IMR-90 (cell line): ENCODE measurements at regions not wholly inside any gene's neighbourhood (a gene's known extent, or its start where the extent isn't known, plus 50 kb on each side); places are given as distances from the start of the nearest gene placed in this dataset.

Experiments used
- ATAC-seq: fragments of 200-7000 bp; cut with Tn5 transposase; 2 replicates; pipeline ENCODE4 v1.9.1; 2020; ENCODE audit warnings: low read depth, mild to moderate bottlenecking, moderate library complexity
- BruUV-seq: library from RNA; stranded (reverse); fragments of 400-500 nt; replicated peaks from 2 replicates; lab custom pipeline; 2021; lab: Mats Ljungman, UMichigan
- CTCF ChIA-PET: fragments of 300-600 bp; formaldehyde crosslinking; extraction: SDS; loops from one replicate; lab custom pipeline; 2021; ENCODE audit warnings: antibody characterized with exemption; lab: Yijun Ruan, JAX
- POLR2A ChIA-PET: fragments of 300-600 bp; sonication (Branson Sonifier 250); formaldehyde crosslinking; loops from one replicate; lab custom pipeline; 2022; ENCODE audit warnings: antibody characterized with exemption; ENCODE audit not compliant: unreplicated experiment; lab: Charles Lee
- DNase-seq: peaks from one replicate; pipeline ENCODE4 v3.0.0; 2013
- H2AFZ ChIP-seq: replicated peaks from 2 replicates; pipeline ENCODE3; 2013; ENCODE audit warnings: low read length, mild to moderate bottlenecking; ENCODE audit not compliant: poor library complexity
- H2AK5ac ChIP-seq: 2 replicates; pipeline ENCODE4 v1.6.1; 2013; ENCODE audit warnings: low read depth, low read length, inconsistent platforms
- H2AK9ac ChIP-seq: replicated peaks from 2 replicates; pipeline ENCODE3; 2013; ENCODE audit warnings: mild to moderate bottlenecking, low read depth, low read length, moderate library complexity; ENCODE audit not compliant: poor library complexity
- H2BK120ac ChIP-seq: 2 replicates; pipeline ENCODE4 v1.6.1; 2013; ENCODE audit warnings: low read depth, low read length, inconsistent platforms
- H2BK15ac ChIP-seq: 3 replicates; pipeline ENCODE4 v1.6.1; 2013; ENCODE audit warnings: low read depth, low read length, inconsistent platforms
- H2BK20ac ChIP-seq: 2 replicates; pipeline ENCODE4 v1.6.1; 2013; ENCODE audit warnings: low read depth, mild to moderate bottlenecking, inconsistent platforms, low read length, moderate library complexity
- H2BK5ac ChIP-seq: 2 replicates; pipeline ENCODE4 v1.6.1; 2013; ENCODE audit warnings: mild to moderate bottlenecking, low read depth, low read length, inconsistent platforms; ENCODE audit not compliant: poor library complexity, severe bottlenecking
- H3K14ac ChIP-seq: replicated peaks from 2 replicates; pipeline ENCODE4 v1.6.1; 2013; ENCODE audit warnings: low read depth, low read length, inconsistent platforms
- H3K18ac ChIP-seq: 2 replicates; pipeline ENCODE4 v1.6.1; 2013; ENCODE audit warnings: low read depth, low read length, control low read depth
- H3K23ac ChIP-seq: 2 replicates; pipeline ENCODE4 v1.6.1; 2013; ENCODE audit warnings: low read depth, low read length, inconsistent platforms
- H3K27ac ChIP-seq: 2 replicates; pipeline ENCODE4 v1.5.1; 2013; ENCODE audit warnings: mild to moderate bottlenecking, control low read depth, low read length; ENCODE audit not compliant: insufficient read depth
- H3K27me3 ChIP-seq: 2 replicates; pipeline ENCODE4 v1.6.1; 2013; ENCODE audit warnings: low read length; ENCODE audit not compliant: control insufficient read depth, insufficient read depth
- H3K36me3 ChIP-seq: 2 replicates; pipeline ENCODE4 v1.6.1; 2013; ENCODE audit warnings: low read length, mixed read lengths; ENCODE audit not compliant: control insufficient read depth, insufficient read depth
- H3K4ac ChIP-seq: 2 replicates; pipeline ENCODE4 v1.6.1; 2013; ENCODE audit warnings: low read depth, low read length, inconsistent platforms
- H3K4me1 ChIP-seq: 2 replicates; pipeline ENCODE4 v1.6.1; 2013; ENCODE audit warnings: low read length, mixed read lengths; ENCODE audit not compliant: control insufficient read depth, insufficient read depth
- H3K4me2 ChIP-seq: 2 replicates; pipeline ENCODE4 v1.6.1; 2013; ENCODE audit warnings: low read depth, mild to moderate bottlenecking, control low read depth, low read length, moderate library complexity
- H3K4me3 ChIP-seq: 2 replicates; pipeline ENCODE4 v1.5.1; 2013; ENCODE audit warnings: low read depth, mild to moderate bottlenecking, control low read depth, low read length, moderate library complexity; ENCODE audit not compliant: insufficient read depth
- H3K56ac ChIP-seq: 2 replicates; pipeline ENCODE4 v1.6.1; 2013; ENCODE audit warnings: low read length, inconsistent platforms; ENCODE audit not compliant: insufficient read depth; ENCODE audit errors: extremely low read depth
- H3K79me1 ChIP-seq, 2 experiments: 2 replicates each; pipeline ENCODE4 v1.6.1; 2013; ENCODE audit warnings: low read length in 2 of 2, inconsistent platforms in 1 of 2, low read depth in 1 of 2
- H3K9ac ChIP-seq: 2 replicates; pipeline ENCODE4 v1.6.1; 2013; ENCODE audit warnings: low read depth, low read length, control low read depth
- H3K9me1 ChIP-seq: 2 replicates; pipeline ENCODE4 v1.6.1; 2013; ENCODE audit warnings: low read length, inconsistent platforms; ENCODE audit not compliant: insufficient read depth
- H3K9me3 ChIP-seq: 2 replicates; pipeline ENCODE4 v1.6.1; 2013; ENCODE audit warnings: low read length; ENCODE audit not compliant: control insufficient read depth, insufficient read depth
- H4K20me1 ChIP-seq: 2 replicates; pipeline ENCODE4 v1.6.1; 2013; ENCODE audit warnings: low read length, inconsistent platforms; ENCODE audit not compliant: insufficient read depth
- H4K5ac ChIP-seq: 2 replicates; pipeline ENCODE4 v1.6.1; 2013; ENCODE audit warnings: mild to moderate bottlenecking, low read depth, low read length, control low read depth
- H4K8ac ChIP-seq, 2 experiments: 2 replicates each; pipeline ENCODE4 v1.6.1; 2013; ENCODE audit warnings: low read depth in 2 of 2, low read length in 2 of 2, control low read depth in 1 of 2, inconsistent platforms in 1 of 2
- H4K91ac ChIP-seq: 2 replicates; pipeline ENCODE4 v1.6.1; 2013; ENCODE audit warnings: low read depth, low read length, inconsistent platforms; ENCODE audit not compliant: insufficient read depth
- BHLHE40 ChIP-seq: fragments of 150-350 bp; IDR thresholded peaks from 2 replicates; pipeline ENCODE4 v1.6.1; 2016; ENCODE audit warnings: mild to moderate bottlenecking, low read depth, low read length
- CEBPB ChIP-seq: IDR thresholded peaks from 2 replicates; pipeline ENCODE4 v1.6.1; 2012; ENCODE audit warnings: low read depth, low read length, improper control_type of control experiment
- CHD1 ChIP-seq: IDR thresholded peaks from 2 replicates; pipeline ENCODE4 v1.6.1; 2012; ENCODE audit warnings: low read depth, low read length, improper control_type of control experiment
- CTCF ChIP-seq: conservative IDR thresholded peaks from 2 replicates; pipeline ENCODE4 v1.5.1; 2012; ENCODE audit warnings: mild to moderate bottlenecking, low read depth, low read length, improper control_type of control experiment
- ELK1 ChIP-seq: fragments of 150-350 bp; IDR thresholded peaks from 2 replicates; pipeline ENCODE4 v1.6.1; 2016; ENCODE audit warnings: low read depth, mild to moderate bottlenecking, low read length, moderate library complexity, borderline replicate concordance
- FOS ChIP-seq: fragments of 150-350 bp; IDR thresholded peaks from 2 replicates; pipeline ENCODE4 v1.6.1; 2016; ENCODE audit warnings: low read depth, low read length
- MAFK ChIP-seq: IDR thresholded peaks from 2 replicates; pipeline ENCODE4 v1.6.1; 2012; ENCODE audit warnings: low read depth, low read length, improper control_type of control experiment
- MAZ ChIP-seq: IDR thresholded peaks from 2 replicates; pipeline ENCODE4 v1.6.1; 2012; ENCODE audit warnings: low read depth, mild to moderate bottlenecking, low read length, improper control_type of control experiment, moderate library complexity, borderline replicate concordance
- MXI1 ChIP-seq: IDR thresholded peaks from 2 replicates; pipeline ENCODE4 v1.6.1; 2012; ENCODE audit warnings: low read depth, mild to moderate bottlenecking, low read length, moderate library complexity, borderline replicate concordance
- NFE2L2 ChIP-seq: fragments of 150-350 bp; IDR thresholded peaks from 2 replicates; pipeline ENCODE4 v1.6.1; 2016; ENCODE audit warnings: low read depth, mild to moderate bottlenecking, low read length
- POLR2A ChIP-seq: IDR thresholded peaks from 2 replicates; pipeline ENCODE4 v1.6.1; 2012; ENCODE audit warnings: mild to moderate bottlenecking, low read depth, low read length
- RAD21 ChIP-seq: IDR thresholded peaks from 2 replicates; pipeline ENCODE4 v1.6.1; 2012; ENCODE audit warnings: low read length, improper control_type of control experiment
- RCOR1 ChIP-seq: IDR thresholded peaks from 2 replicates; pipeline ENCODE4 v1.6.1; 2012; ENCODE audit warnings: mild to moderate bottlenecking, low read length, improper control_type of control experiment; ENCODE audit not compliant: insufficient replicate concordance
- RFX5 ChIP-seq: IDR thresholded peaks from 2 replicates; pipeline ENCODE4 v1.8.0; 2012; ENCODE audit warnings: low read depth, mild to moderate bottlenecking, low read length, moderate library complexity
- SMC3 ChIP-seq: fragments of 150-350 bp; IDR thresholded peaks from 2 replicates; pipeline ENCODE4 v1.6.1; 2016; ENCODE audit warnings: low read depth, mild to moderate bottlenecking, antibody characterized with exemption, low read length, moderate library complexity
- USF2 ChIP-seq: fragments of 150-350 bp; IDR thresholded peaks from 2 replicates; pipeline ENCODE4 v1.6.1; 2017; ENCODE audit warnings: mild to moderate bottlenecking, antibody characterized with exemption, low read length, low read depth
- WGBS, 2 experiments: methylation state at CpG; one replicate each; pipeline versions ENCODE4 v1.1.5 to v1.1.7; 2013; ENCODE audit warnings: missing lambda C conversion rate in 2 of 2; ENCODE audit not compliant: insufficient read length in 1 of 2; ENCODE audit errors: extremely low coverage in 2 of 2; 5-methylcytosine and 5-hydroxymethylcytosine counted together
- dilution Hi-C: fragments of 300-500 bp; cut with HindIII; formaldehyde crosslinking; loops from one replicate; pipeline ENCODE4 v1.14.3; 2018; ENCODE audit warnings: low sequenced_read_pairs; ENCODE audit not compliant: unreplicated experiment
- in situ Hi-C: fragments of 300-500 bp; cut with MboI; formaldehyde crosslinking; loops from 3 replicates; pipeline ENCODE4 v1.14.3; 2019; ENCODE audit warnings: low sequenced_read_pairs, inconsistent platforms, mixed read lengths
- intact Hi-C: fragments of 100-400 bp; cut with micrococcal nuclease; formaldehyde crosslinking; loops from 2 replicates; pipeline ENCODE4 v1.10.0; 2022

GRCh38 chr2:220833446-220833845 is 738.7 kb downstream of the EPHA4 start:
- H4K5ac ChIP-seq = no peak overlapping the region
- no peaks in the 10 kb centered on the region for H3K79me1 ChIP-seq
- H3K9ac ChIP-seq = no peak overlapping the region
- H4K20me1 ChIP-seq = no peaks in the 10 kb centered on the region
- H3K56ac ChIP-seq = no peak overlapping the region
- no peak overlapping the region for H2BK120ac ChIP-seq
- H2AK9ac ChIP-seq = no peak overlapping the region
- intact Hi-C loops (no loop called here), in situ Hi-C loops (no loop called here), dilution Hi-C loops (no loop called here)
- peaks cover 7% of the 10 kb centered on the region; the same call in 1 of the 2 replicates for H3K9me1 ChIP-seq
- H3K27ac ChIP-seq = no peak overlapping the region
- no peak overlapping the region for H4K91ac ChIP-seq
- no peaks in the 10 kb centered on the region for H3K9me3 ChIP-seq
- peaks cover 6% of the 10 kb centered on the region for H3K4me1 ChIP-seq
- ATAC-seq (no peak), DNase-seq (no peak)
- no peak overlapping the region for H3K23ac ChIP-seq
- BruUV-seq = no TSS peak
- no peak overlapping the region for H2BK15ac ChIP-seq
- no peak overlapping the region for H3K4ac ChIP-seq
- H3K27me3 ChIP-seq = no peaks in the 10 kb centered on the region
- H2BK5ac ChIP-seq = no peak overlapping the region
- ChIA-PET POLR2A (no interaction called here), CTCF (interaction anchor here (0.8 kb wide), 1 partner anchor 78 kb away, joined by 5 read pairs; no protein-coding TSS in a partner anchor)
- no CpG with 5 or more reads among the region's 1 CpG for WGBS, 2 experiments
- H4K8ac ChIP-seq = no peak overlapping the region
- no peak overlapping the region for H3K18ac ChIP-seq
- H2BK20ac ChIP-seq = no peak overlapping the region
- no peaks in the 10 kb centered on the region for H3K36me3 ChIP-seq
- no peak overlapping the region for H2AFZ ChIP-seq
- H3K4me3 ChIP-seq = no peak overlapping the region
- H2AK5ac ChIP-seq = no peak overlapping the region
- no peak overlapping the region for H3K14ac ChIP-seq
- no peak overlapping the region for H3K4me2 ChIP-seq
- TF ChIP-seq NFE2L2 (no peak), CEBPB (no peak), POLR2A (no peak), SMC3 (no peak), FOS (no peak), BHLHE40 (no peak), MAFK (no peak), CHD1 (no peak), RAD21 (no peak), ELK1 (no peak), CTCF (no peak), RFX5 (no peak), USF2 (no peak), RCOR1 (no peak), MXI1 (no peak), MAZ (no peak)
